ENCODE measurements at regions not wholly inside any gene's neighbourhood (a gene's known extent, or its start where the extent isn't known, plus 50 kb on each side); places are given as distances from the start of the nearest gene placed in this dataset.

DNA sequence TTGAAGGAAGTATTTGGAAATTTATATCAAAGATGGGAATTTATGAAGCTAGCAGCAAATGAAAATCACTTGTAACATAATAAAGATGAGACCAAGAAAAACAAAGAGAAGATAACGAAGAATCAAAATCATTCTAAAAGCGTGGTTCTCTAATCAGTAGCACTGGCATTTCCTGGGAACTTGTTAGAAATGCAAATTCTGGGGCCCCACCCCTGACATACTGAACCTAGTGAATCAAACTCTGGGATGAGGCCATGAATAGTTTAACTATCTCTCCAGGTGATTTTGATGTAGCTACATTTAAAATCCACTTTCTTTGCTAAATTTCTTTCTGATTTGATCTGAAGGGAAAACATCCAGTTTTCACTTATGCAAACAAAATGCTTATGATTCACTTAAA is 1075.6 kb downstream of the HACE1 start:
- no peak for DNase-seq (ENCODE audit: low spot score in 2 of 2)
- Histone ChIP-seq H3K27me3 (no peaks in the 10 kb centered on the region), H3K27ac (no peak overlapping the region), H3K4me3 (no peak overlapping the region), H3K36me3 (no peaks in the 10 kb centered on the region), H3K9me3 (no peaks in the 10 kb centered on the region), H3K4me1 (no peaks in the 10 kb centered on the region)
- TF ChIP-seq POLR2A (IDR thresholded peaks at IDR 0.05) (no peak), EP300 (IDR thresholded peaks at IDR 0.05) (no peak)
- TF ChIP-seq, protein P1, sequence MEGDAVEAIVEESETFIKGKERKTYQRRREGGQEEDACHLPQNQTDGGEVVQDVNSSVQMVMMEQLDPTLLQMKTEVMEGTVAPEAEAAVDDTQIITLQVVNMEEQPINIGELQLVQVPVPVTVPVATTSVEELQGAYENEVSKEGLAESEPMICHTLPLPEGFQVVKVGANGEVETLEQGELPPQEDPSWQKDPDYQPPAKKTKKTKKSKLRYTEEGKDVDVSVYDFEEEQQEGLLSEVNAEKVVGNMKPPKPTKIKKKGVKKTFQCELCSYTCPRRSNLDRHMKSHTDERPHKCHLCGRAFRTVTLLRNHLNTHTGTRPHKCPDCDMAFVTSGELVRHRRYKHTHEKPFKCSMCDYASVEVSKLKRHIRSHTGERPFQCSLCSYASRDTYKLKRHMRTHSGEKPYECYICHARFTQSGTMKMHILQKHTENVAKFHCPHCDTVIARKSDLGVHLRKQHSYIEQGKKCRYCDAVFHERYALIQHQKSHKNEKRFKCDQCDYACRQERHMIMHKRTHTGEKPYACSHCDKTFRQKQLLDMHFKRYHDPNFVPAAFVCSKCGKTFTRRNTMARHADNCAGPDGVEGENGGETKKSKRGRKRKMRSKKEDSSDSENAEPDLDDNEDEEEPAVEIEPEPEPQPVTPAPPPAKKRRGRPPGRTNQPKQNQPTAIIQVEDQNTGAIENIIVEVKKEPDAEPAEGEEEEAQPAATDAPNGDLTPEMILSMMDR (IDR thresholded peaks at IDR 0.05): no peak
- WGBS, 2 donors: 62 to 73% methylated on average over 2 of the region's 2 CpGs

- 27 to 37% methylated on average over 4 of the region's 4 CpGs for WGBS, 2 donors
- no peaks in the 10 kb centered on the region for H3K27me3 ChIP-seq
- no peak overlapping the region for H3K4me3 ChIP-seq
- no peaks in the 10 kb centered on the region for H3K9me3 ChIP-seq
- H3K4me1 ChIP-seq: no peaks in the 10 kb centered on the region
- TF ChIP-seq EP300 (IDR thresholded peaks at IDR 0.05) (no peak), POLR2A (IDR thresholded peaks at IDR 0.05) (no peak)
- TF ChIP-seq, protein P1 (IDR thresholded peaks at IDR 0.05): no peak
- DNase-seq (ENCODE audit: low spot score in 2 of 2): no peak
- no peak overlapping the region for H3K27ac ChIP-seq
- H3K36me3 ChIP-seq: no peaks in the 10 kb centered on the region
Observed at GRCh38 chr6:103783329-103783728, 1076.4 kb downstream of the HACE1 start.

DNA sequence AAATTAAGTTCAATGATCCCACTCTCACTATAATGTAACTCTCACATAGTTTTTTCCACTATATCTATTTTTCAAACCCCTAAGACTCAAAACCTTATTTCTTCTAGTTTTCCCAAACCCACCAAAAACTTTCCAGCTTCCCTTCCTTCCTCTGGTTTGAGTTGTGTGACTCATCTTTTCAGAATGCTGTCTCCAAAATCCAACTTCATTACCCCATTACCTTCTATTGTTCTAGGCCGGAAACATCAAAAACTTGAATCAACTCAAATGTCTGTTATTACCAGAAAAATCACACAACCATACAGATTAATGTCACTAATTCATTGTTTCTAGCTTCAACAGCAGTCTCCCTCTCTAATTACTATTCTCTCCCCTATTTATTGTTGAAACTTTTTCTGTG is 1090.3 kb downstream of the HACE1 start:
- no peak overlapping the region for H3K4me3 ChIP-seq
- H3K4me1 ChIP-seq: no peaks in the 10 kb centered on the region
- TF ChIP-seq EP300 (IDR thresholded peaks at IDR 0.05) (no peak), POLR2A (IDR thresholded peaks at IDR 0.05) (no peak)
- TF ChIP-seq, protein P1 (IDR thresholded peaks at IDR 0.05): no peak
- no peaks in the 10 kb centered on the region for H3K9me3 ChIP-seq
- H3K27ac ChIP-seq: no peak overlapping the region
- no peak for DNase-seq (ENCODE audit: low spot score in 2 of 2)
- H3K27me3 ChIP-seq: no peaks in the 10 kb centered on the region
- WGBS, 2 donors: 72 to 83% methylated on average over 1 of the region's 1 CpG
- no peaks in the 10 kb centered on the region for H3K36me3 ChIP-seq

GRCh38 chr6:103750603-103751002 is 1109.1 kb downstream of the HACE1 start:
- TF ChIP-seq EP300 (IDR thresholded peaks at IDR 0.05) (no peak), POLR2A (IDR thresholded peaks at IDR 0.05) (no peak)
- TF ChIP-seq, protein P1 (IDR thresholded peaks at IDR 0.05): no peak

DNA sequence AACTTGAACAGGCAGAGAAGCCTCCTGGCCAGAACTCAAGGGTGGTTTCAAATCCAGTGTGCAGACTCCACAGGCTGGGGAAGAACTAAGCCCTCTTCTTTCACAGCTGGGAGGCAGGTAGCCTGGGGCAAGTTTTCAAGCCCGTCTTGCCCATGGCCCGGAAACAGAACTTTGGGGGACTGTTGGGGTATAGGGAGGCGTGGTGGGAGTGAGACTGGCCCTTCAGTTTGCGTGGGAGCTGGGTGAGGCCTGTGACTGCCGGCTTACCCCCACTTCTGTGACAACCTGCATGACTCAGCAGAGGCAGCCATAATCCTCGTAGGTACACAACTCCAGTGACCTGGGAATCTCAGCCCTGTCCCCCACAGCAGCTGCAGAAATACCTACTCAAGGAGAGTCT is 1125.7 kb downstream of the HACE1 start:
- DNase-seq (ENCODE audit: low spot score in 2 of 2): no peak
- Histone ChIP-seq H3K4me1 (no peaks in the 10 kb centered on the region), H3K4me3 (no peak overlapping the region), H3K27me3 (no peaks in the 10 kb centered on the region), H3K9me3 (no peaks in the 10 kb centered on the region), H3K27ac (no peak overlapping the region), H3K36me3 (no peaks in the 10 kb centered on the region)
- TF ChIP-seq EP300 (IDR thresholded peaks at IDR 0.05) (no peak), POLR2A (IDR thresholded peaks at IDR 0.05) (no peak)
- TF ChIP-seq, protein P1 (IDR thresholded peaks at IDR 0.05): no peak
- 78 to 85% methylated on average over 3 to 6 of the region's 6 CpGs for WGBS, 2 donors

More at GRCh38 chr6:103750603-103751002, 1109.1 kb downstream of the HACE1 start:
- Histone ChIP-seq H3K27me3 (no peaks in the 10 kb centered on the region), H3K9me3 (no peaks in the 10 kb centered on the region), H3K36me3 (no peaks in the 10 kb centered on the region), H3K27ac (no peak overlapping the region), H3K4me3 (no peak overlapping the region), H3K4me1 (no peaks in the 10 kb centered on the region)
- WGBS, 2 donors: 42 to 43% methylated on average over 7 of the region's 7 CpGs
- DNase-seq (ENCODE audit: low spot score in 2 of 2): no peak

All from tibial nerve (tissue), 4 donors.